NCI-H2029 (cell line): ENCODE measurements at regions not wholly inside any gene's neighbourhood (a gene's known extent, or its start where the extent isn't known, plus 50 kb on each side); places are given as distances from the start of the nearest gene placed in this dataset.

ENCODE experiments used
- DNase-seq: peaks from one replicate; lab custom pipeline; 2025; lab: John Stamatoyannopoulos, UW

GRCh38 chr9:119500072-119500771 is 131.0 kb upstream of the BRINP1 start:
- DNase-seq = no peak

DNA sequence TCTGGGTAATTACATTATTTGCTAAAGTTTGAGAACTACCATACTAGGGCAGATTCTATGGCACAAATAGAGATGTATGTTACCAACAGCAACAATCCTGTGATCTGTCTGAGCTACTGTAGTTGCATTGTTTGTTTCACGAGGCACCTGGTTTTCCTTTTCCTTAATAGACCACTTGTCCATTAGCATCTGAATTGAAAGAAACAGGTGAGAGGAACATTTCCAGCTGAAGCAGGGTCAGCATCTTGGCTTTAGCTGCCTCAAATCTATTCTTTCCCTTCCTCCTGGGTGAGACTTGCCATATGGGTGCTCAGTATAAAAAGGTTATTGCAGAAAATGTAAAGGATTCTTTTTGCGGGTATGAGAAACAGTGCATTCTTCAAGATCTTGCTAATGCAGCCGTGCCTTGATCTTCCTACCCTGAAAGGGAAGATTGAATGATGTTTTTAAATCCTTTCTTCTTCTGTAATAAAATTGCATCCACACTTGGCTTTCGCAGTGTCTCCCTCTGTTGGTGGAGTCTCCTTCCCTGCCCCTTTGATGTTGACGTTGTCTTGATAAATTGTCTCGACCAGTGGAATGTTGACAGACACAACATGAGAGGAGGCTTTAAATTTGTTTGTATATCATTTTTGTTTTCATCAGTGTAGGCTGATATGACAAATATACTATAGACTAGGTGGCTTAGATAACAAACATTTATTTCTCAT is 118.0 kb upstream of the BRINP1 start:
- no peak for DNase-seq

GRCh38 chr9:119483153-119483552 is 113.9 kb upstream of the BRINP1 start:
- DNase-seq = peak; percentile 26

GRCh38 chr9:119477197-119477596 is 108.0 kb upstream of the BRINP1 start:
- no peak for DNase-seq

DNA sequence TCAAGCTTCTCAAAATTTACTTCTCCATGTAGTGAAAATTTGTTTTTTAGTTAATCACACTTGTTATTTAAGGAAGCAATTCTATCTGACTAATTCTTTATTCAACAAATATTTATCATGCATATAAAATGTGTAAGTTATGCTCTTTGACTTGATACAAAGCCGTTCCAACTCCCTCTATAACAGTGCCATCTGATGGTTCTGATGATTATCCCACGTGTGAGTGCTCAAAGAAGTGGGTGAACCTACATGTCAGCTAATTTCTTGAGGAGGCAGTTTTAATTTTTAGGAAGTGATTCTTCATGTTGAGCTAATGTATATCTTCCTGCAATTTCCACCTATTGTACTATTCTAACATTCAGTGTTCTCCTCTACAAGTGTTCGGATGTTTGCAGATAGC is 88.8 kb upstream of the BRINP1 start:
- no peak for DNase-seq

DNA sequence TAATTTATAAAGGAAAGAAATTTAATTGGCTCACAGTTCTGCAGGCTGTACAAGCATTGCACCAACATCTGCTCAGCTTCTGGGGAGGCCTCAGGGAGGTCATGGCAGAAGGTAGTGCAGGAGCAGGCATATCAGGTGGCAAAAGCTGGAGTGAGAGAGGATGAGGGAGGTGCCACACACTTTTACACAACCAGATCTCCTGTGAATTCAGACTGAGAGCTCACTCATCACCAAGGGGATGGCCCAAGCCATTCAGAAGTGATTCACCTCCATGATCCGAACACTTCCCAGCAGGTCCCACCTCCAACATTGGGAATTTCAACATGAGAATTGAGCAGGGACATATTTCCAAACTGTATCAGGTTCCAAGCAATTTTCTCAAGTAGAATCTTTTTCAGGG is 84.7 kb upstream of the BRINP1 start:
- no peak for DNase-seq

DNA sequence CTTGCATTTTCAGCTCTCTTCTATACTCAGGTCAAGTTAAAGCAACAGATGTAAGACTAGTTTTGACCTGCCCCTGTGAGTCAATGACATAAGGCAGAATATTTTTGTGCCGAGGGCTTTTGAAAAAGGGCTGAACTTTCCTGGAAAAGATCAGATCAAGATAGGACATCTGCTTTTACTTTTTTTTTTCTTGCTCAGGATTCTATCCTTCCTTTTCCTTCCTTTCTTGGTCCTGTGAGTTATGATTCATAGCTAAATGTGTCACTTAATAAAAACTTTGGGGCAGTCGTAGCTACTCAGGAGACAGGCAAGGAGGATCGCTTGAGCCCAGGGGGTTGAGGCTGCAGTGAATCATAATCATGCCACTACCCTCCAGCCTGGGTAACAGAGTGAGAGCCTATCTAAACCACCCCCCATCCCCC is 84.3 kb upstream of the BRINP1 start:
- DNase-seq = no peak

- DNase-seq = no peak
These were observed 82.2 kb upstream of the BRINP1 start for GRCh38 chr9:119451426-119451825.

DNA sequence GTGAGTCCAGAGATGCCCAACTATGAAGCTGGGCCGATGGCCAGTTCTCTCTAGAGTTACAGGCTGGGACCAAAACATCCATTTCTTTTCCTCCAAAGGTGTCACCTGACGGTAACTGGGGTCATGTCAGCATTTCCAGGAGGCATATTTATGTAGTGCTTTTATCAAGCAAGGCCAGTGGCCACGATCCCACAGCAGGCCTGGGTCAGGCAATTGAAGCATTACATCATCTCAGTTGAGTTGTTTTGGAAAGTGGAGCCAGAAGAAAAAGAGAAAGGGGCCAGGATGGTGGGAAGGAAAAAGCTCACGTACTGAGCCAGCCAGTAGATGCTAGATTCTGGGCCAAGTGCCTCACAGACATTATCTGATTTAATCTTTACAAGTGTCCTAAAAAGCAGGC is 73.9 kb upstream of the BRINP1 start:
- DNase-seq = no peak

GRCh38 chr9:119441832-119442231 is 72.6 kb upstream of the BRINP1 start:
- DNase-seq = no peak

DNA sequence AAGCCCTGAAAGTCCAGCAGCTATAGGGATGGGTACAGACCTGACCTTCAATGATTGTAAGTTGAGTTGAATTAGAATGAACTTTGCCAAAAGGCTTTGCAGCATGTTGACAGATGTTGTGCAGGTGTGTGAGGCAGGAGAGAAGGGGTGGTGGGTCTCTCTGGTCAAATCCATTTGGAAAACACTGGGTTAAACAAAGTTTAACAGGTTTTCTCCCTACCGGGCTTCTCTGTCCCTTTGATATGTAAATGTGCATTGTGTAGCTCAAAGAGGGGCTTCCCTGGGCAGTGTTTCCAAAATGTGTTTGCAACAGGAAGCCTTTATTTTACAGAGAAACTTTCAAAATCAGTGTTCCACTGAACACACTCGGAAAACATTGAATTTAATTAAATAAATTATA is 72.1 kb upstream of the BRINP1 start:
- no peak for DNase-seq

DNA sequence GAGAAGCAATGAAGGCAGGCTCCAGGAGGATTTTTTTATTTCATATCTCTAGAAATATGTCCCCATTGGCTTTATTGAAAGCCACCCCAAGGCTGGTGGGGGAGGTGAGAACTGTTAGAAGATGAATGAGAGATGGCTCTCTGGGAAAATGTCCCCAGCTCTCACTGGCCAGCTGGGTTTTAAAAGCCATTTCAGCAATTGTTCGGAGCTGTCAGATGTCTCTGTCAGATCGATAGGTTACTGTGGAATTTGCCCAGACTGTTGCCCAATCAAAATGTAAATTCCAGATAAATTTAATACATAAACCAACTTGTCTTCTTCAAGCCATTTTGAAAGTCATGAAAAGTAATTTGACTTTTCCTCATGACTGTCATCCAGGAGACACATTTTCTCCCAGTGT is 67.0 kb upstream of the BRINP1 start:
- no peak for DNase-seq

DNA sequence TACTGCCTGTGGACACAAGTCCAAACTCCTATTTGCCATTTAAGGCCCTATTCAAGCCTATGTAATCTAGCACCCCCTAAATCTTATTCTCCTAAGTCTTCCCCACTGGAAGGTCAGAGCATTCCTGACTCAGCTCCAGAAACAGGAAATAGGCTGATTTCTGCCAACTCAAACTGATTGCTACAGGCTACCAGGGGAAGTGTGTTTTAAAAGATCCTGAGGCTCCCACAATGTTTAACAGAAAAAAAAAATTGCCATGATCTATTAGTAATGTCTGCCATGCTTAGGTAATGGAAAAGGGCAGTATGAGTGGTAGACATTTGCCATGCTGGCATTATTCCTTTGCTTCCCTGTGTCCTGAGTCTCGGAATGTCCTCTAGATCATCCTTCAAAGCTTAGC is 65.8 kb upstream of the BRINP1 start:
- DNase-seq = no peak

DNA sequence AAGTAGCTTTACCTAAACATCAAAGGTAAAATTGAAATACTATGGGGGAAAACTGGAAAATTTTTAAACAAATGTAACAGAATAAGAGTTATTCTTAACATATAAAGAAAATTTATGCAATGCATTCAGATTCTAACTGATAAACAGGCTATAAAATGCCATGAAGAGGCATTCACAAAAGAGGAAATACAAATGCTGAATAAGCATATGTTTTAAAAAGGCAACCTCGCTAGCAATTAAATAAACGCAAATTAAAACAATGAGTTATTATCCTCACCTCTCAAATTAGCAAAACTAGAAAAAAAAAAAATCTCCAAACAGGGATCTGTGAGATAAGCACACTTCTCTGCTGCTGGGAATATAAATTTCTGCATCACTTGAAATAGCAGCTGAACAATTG is 63.2 kb upstream of the BRINP1 start:
- DNase-seq = no peak

DNA sequence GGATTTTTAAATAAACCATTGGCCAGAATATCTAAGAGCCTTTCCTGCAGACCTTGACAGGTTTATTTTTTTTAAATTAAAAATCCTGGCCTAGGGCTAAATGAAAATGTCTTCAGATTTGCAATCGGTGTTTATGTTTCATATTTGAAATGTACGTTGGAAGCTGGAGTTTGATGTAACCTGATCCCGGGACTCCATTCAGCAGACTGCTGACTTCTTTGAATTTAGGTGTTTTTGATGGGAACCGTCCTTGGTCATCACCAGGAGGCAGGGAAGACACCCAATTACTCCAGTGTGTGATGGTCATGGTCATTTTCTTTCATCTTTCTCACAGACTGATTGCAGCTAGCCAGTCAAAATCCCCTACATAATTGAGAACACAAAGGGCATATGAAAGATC is 60.1 kb upstream of the BRINP1 start:
- DNase-seq = no peak

DNA sequence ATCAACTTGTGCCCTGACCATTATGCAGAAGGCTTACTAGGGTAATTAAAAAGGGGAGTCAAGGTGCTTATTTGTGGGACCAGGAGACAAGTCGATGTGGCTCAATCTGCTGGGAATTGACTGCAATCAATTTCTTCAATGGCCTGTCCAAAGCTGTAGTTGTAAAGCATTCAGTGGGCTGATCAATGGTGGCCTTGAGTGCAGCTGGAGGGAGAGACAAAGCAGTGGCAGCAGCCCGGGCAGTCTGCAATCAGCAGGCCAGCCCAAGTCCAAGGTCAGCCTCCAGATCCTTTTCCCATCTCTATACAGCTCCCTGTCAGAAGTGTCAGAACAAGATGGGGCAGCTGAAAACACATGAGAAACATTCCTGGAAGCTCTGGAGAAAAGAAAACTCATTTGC is 51.0 kb upstream of the BRINP1 start:
- no peak for DNase-seq
